OCI-LY7 (cell line): ENCODE measurements at regions not wholly inside any gene's neighbourhood (a gene's known extent, or its start where the extent isn't known, plus 50 kb on each side); places are given as distances from the start of the nearest gene placed in this dataset.

Source experiments
- BruUV-seq: library from RNA; stranded (reverse); fragments of 400-500 nt; replicated peaks from 2 replicates; lab custom pipeline; 2021; lab: Mats Ljungman, UMichigan
- CTCF ChIA-PET: fragments of 300-600 bp; sonication (Branson Sonifier 250); formaldehyde crosslinking; loops from one replicate; lab custom pipeline; 2022; ENCODE audit warnings: antibody characterized with exemption; ENCODE audit not compliant: unreplicated experiment; lab: Charles Lee
- POLR2A ChIA-PET: fragments of 300-600 bp; sonication (Branson Sonifier 250); formaldehyde crosslinking; loops from one replicate; lab custom pipeline; 2022; ENCODE audit warnings: antibody characterized with exemption; lab: Charles Lee
- DNase-seq: peaks from one replicate; pipeline ENCODE4 v3.0.0-alpha.2; 2015; ENCODE audit warnings: low spot score
- H2AFZ ChIP-seq: fragments of 200-600 bp; sonication (generic), shearing (Covaris generic); 2 replicates; pipeline ENCODE4 v1.6.1; 2014; ENCODE audit warnings: mild to moderate bottlenecking, antibody characterized with exemption, low read length, moderate library complexity
- H3K27ac ChIP-seq: fragments of 200-600 bp; sonication (generic); 2 replicates; pipeline ENCODE4 v1.5.1; 2014; ENCODE audit warnings: mixed run types, low read depth, mild to moderate bottlenecking, moderate library complexity, low read length, inconsistent platforms; ENCODE audit not compliant: poor library complexity, severe bottlenecking
- H3K36me3 ChIP-seq: fragments of 200-600 bp; sonication (generic); 2 replicates; pipeline ENCODE4 v1.6.1; 2014; ENCODE audit warnings: mild to moderate bottlenecking, antibody characterized with exemption, low read length, moderate library complexity, mixed read lengths; ENCODE audit not compliant: insufficient read depth
- H3K4me1 ChIP-seq: fragments of 200-600 bp; sonication (generic); 2 replicates; pipeline ENCODE4 v1.5.1; 2014; ENCODE audit warnings: mild to moderate bottlenecking, low read length; ENCODE audit not compliant: insufficient read depth, poor library complexity, severe bottlenecking
- H3K4me2 ChIP-seq: fragments of 200-600 bp; sonication (generic); 2 replicates; pipeline ENCODE4 v1.6.1; 2014; ENCODE audit warnings: mild to moderate bottlenecking, low read length
- H3K4me3 ChIP-seq: fragments of 200-600 bp; sonication (generic); 2 replicates; pipeline ENCODE4 v1.5.1; 2014; ENCODE audit warnings: mild to moderate bottlenecking, low read depth, low read length; ENCODE audit not compliant: poor library complexity, severe bottlenecking
- H3K79me2 ChIP-seq: fragments of 200-600 bp; sonication (generic); 2 replicates; pipeline ENCODE4 v1.6.1; 2016; ENCODE audit warnings: low read depth, mild to moderate bottlenecking, low read length, moderate library complexity, mixed read lengths; ENCODE audit not compliant: insufficient read depth
- H3K9me2 ChIP-seq: fragments of 200-600 bp; sonication (generic); 2 replicates; pipeline ENCODE4 v1.6.1; 2016; ENCODE audit warnings: mild to moderate bottlenecking, low read length, mixed read lengths; ENCODE audit not compliant: insufficient read depth
- H3K9me3 ChIP-seq: fragments of 200-600 bp; sonication (generic); 2 replicates; pipeline ENCODE4 v1.6.1; 2014; ENCODE audit warnings: mild to moderate bottlenecking, mixed run types, low read length, mixed read lengths
- H4K20me1 ChIP-seq: fragments of 200-600 bp; sonication (generic); 2 replicates; pipeline ENCODE4 v1.6.1; 2014; ENCODE audit warnings: mild to moderate bottlenecking, antibody characterized with exemption, low read length, moderate library complexity, mixed read lengths; ENCODE audit not compliant: insufficient read depth
- EZH2phosphoT487 ChIP-seq: fragments of 200-600 bp; sonication (generic); IDR thresholded peaks from 2 replicates; pipeline ENCODE4 v1.6.1; 2018; ENCODE audit warnings: low read depth, borderline replicate concordance, mild to moderate bottlenecking, mixed run types, antibody characterized with exemption, low read length, moderate library complexity, mixed read lengths
- intact Hi-C: fragments of 100-400 bp; cut with micrococcal nuclease; formaldehyde crosslinking; loops from one replicate; pipeline ENCODE4 v1.10.0; 2022; ENCODE audit not compliant: unreplicated experiment
- TF ChIP-seq, protein P1 (sequence below): fragments of 200-600 bp; sonication (generic); conservative IDR thresholded peaks from 2 replicates; pipeline ENCODE4 v1.5.1; 2014; ENCODE audit warnings: mild to moderate bottlenecking, antibody characterized with exemption, low read length, moderate library complexity, mixed read lengths

DNA sequence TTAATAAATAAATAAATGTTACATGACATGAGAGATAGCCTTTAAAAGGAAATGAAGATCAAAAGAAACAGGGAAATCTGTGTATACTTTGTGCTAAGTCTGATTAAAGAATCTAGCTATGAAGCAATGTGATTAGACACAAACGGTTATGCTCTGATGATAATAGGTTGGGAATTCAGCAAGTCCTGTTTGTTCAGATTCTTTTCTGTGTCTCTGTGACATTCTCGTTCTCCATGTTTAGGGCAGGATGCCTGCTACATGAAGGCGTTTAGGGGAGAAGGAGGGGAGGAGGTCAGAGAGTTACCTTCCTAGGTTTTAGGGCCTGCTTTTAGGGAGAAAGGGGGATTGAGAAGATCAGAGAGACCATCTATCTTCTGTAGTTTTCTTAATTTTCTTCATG is 555.3 kb downstream of the DNAJB9 start:
- Histone ChIP-seq H3K36me3 (no peaks in the 10 kb centered on the region), H3K4me2 (no peak overlapping the region), H3K79me2 (no peaks in the 10 kb centered on the region), H3K4me1 (no peaks in the 10 kb centered on the region), H3K27ac (no peak overlapping the region), H4K20me1 (no peaks in the 10 kb centered on the region), H3K9me3 (no peaks in the 10 kb centered on the region), H3K9me2 (no peaks in the 10 kb centered on the region), H3K4me3 (no peak overlapping the region), H2AFZ (no peak overlapping the region)
- ChIA-PET POLR2A (no interaction called here), CTCF (no interaction called here)
- TF ChIP-seq, protein P1, sequence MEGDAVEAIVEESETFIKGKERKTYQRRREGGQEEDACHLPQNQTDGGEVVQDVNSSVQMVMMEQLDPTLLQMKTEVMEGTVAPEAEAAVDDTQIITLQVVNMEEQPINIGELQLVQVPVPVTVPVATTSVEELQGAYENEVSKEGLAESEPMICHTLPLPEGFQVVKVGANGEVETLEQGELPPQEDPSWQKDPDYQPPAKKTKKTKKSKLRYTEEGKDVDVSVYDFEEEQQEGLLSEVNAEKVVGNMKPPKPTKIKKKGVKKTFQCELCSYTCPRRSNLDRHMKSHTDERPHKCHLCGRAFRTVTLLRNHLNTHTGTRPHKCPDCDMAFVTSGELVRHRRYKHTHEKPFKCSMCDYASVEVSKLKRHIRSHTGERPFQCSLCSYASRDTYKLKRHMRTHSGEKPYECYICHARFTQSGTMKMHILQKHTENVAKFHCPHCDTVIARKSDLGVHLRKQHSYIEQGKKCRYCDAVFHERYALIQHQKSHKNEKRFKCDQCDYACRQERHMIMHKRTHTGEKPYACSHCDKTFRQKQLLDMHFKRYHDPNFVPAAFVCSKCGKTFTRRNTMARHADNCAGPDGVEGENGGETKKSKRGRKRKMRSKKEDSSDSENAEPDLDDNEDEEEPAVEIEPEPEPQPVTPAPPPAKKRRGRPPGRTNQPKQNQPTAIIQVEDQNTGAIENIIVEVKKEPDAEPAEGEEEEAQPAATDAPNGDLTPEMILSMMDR: no peak
- TF ChIP-seq EZH2phosphoT487: no peak
- DNase-seq: no peak
- intact Hi-C loops: no loop called here
- BruUV-seq: no TSS peak

- Histone ChIP-seq H3K4me3 (no peak overlapping the region), H3K9me2 (no peaks in the 10 kb centered on the region), H3K4me2 (no peak overlapping the region), H2AFZ (no peak overlapping the region), H3K79me2 (no peaks in the 10 kb centered on the region), H4K20me1 (no peaks in the 10 kb centered on the region), H3K27ac (no peak overlapping the region), H3K4me1 (no peaks in the 10 kb centered on the region), H3K36me3 (no peaks in the 10 kb centered on the region), H3K9me3 (no peaks in the 10 kb centered on the region)
- ChIA-PET CTCF (no interaction called here), POLR2A (interaction anchor here (0.6 kb wide), 1 partner anchor 366 kb away, joined by 7 read pairs; no protein-coding TSS in a partner anchor)
- no peak for DNase-seq
- intact Hi-C loops: no loop called here
- no TSS peak for BruUV-seq
- TF ChIP-seq, protein P1: no peak
- TF ChIP-seq EZH2phosphoT487: no peak
These were observed 556.9 kb downstream of the DNAJB9 start for GRCh38 chr7:109126404-109127050.

DNA sequence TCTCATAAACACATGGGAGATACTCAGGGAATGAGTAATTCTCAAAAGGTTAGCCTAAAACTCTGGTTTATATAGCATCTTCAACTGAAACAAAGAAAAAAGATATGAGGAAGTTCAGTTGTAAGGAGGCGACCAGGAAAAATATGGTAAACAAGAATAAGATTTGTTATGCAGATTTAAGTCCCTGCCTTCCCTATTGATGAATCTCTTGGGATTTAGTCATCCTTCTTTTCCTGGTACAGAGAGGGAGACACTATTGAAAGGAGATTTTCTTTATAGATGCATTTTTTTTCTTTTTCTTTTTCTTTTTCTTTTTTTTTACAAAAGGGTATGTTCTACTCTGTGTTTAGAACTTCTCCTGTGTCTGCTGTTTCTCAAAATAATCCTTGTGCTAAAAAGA is 557.5 kb downstream of the DNAJB9 start:
- CTCF ChIA-PET: no interaction called here
- TF ChIP-seq, protein P1: no peak
- TF ChIP-seq EZH2phosphoT487: no peak
- POLR2A ChIA-PET: no interaction called here
- Histone ChIP-seq H3K9me2 (no peaks in the 10 kb centered on the region), H3K4me2 (no peak overlapping the region), H2AFZ (no peak overlapping the region), H3K9me3 (no peaks in the 10 kb centered on the region), H3K4me1 (no peaks in the 10 kb centered on the region), H3K36me3 (no peaks in the 10 kb centered on the region), H4K20me1 (no peaks in the 10 kb centered on the region), H3K27ac (no peak overlapping the region), H3K4me3 (no peak overlapping the region), H3K79me2 (no peaks in the 10 kb centered on the region)
- BruUV-seq: no TSS peak
- intact Hi-C loops: no loop called here
- no peak for DNase-seq
